Mammary epithelial cell (primary cell): ENCODE measurements at regions not wholly inside any gene's neighbourhood (a gene's known extent, or its start where the extent isn't known, plus 50 kb on each side); places are given as distances from the start of the nearest gene placed in this dataset.

Source experiments
- CTCF ChIP-seq, 2 donors: IDR thresholded peaks in 1 of 2; conservative IDR thresholded peaks in 1 of 2; 2 replicates each; pipeline ENCODE4 v1.5.1; 2011 to 2012; ENCODE audit warnings: inconsistent platforms in 2 of 2, low read length in 2 of 2, mild to moderate bottlenecking in 2 of 2, control low read depth in 1 of 2, low read depth in 1 of 2; ENCODE audit not compliant: insufficient read depth in 1 of 2; ENCODE audit errors: extremely low read depth in 1 of 2
- EZH2 ChIP-seq: IDR thresholded peaks from 2 replicates; pipeline ENCODE4 v1.6.1; 2012; ENCODE audit warnings: low read length, inconsistent platforms, borderline replicate concordance

- no peak for TF ChIP-seq CTCF (conservative IDR thresholded peaks at IDR 0.05 in 1 of 2, IDR thresholded peaks at IDR 0.05 in 1 of 2; ENCODE audit: extremely low read depth in 1 of 2, insufficient read depth in 1 of 2, low read depth in 1 of 2, low read length in 2 of 2)
- no peak for TF ChIP-seq EZH2
Measured at GRCh38 chr1:30199563-30199962, 523.8 kb downstream of the MATN1 start.
